Omental fat pad (tissue), 3 donors: ENCODE measurements at regions not wholly inside any gene's neighbourhood (a gene's known extent, or its start where the extent isn't known, plus 50 kb on each side); places are given as distances from the start of the nearest gene placed in this dataset.

Source experiments
- ATAC-seq: fragments of 150-250 bp; one replicate; pipeline ENCODE4 v1.9.1; 2016; ENCODE audit warnings: mild to moderate bottlenecking, moderate library complexity; ENCODE audit not compliant: low FRiP score
- DNase-seq: peaks from one replicate; pipeline ENCODE4 v3.0.0-alpha.2; 2019; ENCODE audit warnings: low spot score
- TF ChIP-seq, protein P1 (sequence below), 3 donors: fragments of 450-650 bp; IDR thresholded peaks; one replicate each; pipeline ENCODE4 v1.5.1; 2016 to 2017; ENCODE audit warnings: antibody characterized with exemption in 3 of 3, mild to moderate bottlenecking in 3 of 3, moderate library complexity in 2 of 3

- ATAC-seq (no peak), DNase-seq (no peak)
- TF ChIP-seq, protein P1, sequence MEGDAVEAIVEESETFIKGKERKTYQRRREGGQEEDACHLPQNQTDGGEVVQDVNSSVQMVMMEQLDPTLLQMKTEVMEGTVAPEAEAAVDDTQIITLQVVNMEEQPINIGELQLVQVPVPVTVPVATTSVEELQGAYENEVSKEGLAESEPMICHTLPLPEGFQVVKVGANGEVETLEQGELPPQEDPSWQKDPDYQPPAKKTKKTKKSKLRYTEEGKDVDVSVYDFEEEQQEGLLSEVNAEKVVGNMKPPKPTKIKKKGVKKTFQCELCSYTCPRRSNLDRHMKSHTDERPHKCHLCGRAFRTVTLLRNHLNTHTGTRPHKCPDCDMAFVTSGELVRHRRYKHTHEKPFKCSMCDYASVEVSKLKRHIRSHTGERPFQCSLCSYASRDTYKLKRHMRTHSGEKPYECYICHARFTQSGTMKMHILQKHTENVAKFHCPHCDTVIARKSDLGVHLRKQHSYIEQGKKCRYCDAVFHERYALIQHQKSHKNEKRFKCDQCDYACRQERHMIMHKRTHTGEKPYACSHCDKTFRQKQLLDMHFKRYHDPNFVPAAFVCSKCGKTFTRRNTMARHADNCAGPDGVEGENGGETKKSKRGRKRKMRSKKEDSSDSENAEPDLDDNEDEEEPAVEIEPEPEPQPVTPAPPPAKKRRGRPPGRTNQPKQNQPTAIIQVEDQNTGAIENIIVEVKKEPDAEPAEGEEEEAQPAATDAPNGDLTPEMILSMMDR (IDR thresholded peaks at IDR 0.05) = no peak
Measured at GRCh38 chr11:104442321-104442720, 278.4 kb upstream of the PDGFD start.

DNA sequence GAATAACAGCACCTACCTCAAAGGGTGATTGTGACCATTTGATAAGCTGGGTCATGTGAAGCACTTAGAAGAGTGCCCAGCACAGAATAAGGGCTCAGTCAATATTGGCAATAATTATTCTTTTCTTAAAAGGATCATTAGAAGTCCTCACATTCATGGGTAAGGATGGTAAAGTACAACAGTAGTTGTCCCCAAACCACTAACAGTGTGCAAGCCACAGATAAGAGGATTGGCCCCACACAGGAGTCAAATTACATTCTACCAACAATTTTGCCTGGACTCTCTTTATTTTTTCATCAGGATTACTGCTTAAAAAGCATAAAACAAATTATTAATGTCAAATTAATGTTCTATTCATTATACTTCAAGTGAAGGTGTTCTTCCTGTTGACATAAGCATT is 271.5 kb upstream of the PDGFD start:
- DNase-seq (no peak), ATAC-seq (no peak)
- TF ChIP-seq, protein P1 (IDR thresholded peaks at IDR 0.05) = no peak

- ATAC-seq (no peak), DNase-seq (no peak)
- TF ChIP-seq, protein P1 (IDR thresholded peaks at IDR 0.05) = no peak
Measured at GRCh38 chr11:104433751-104434150, 269.8 kb upstream of the PDGFD start.

DNA sequence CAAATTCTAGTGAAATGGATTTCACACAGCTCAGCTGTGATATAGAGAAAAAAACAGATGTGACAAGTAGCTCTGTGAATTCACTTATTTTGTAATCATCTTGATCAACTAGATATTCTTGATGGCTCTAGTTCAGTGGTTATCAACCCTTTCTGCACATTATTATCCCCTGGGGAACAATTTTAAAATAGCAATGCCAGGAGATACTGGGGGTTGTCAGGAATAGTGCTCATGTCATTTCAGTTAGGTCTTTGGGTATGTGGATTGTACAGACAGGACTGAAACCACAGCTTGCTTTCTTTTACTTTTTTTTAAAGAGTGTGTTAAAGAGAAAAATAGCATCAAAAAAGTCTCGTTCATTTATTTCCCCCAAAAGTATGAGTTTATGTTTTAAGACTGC is 269.0 kb upstream of the PDGFD start:
- TF ChIP-seq, protein P1 (IDR thresholded peaks at IDR 0.05) = no peak
- ATAC-seq (no peak), DNase-seq (no peak)

- DNase-seq (no peak), ATAC-seq (no peak)
- TF ChIP-seq, protein P1 (IDR thresholded peaks at IDR 0.05) = no peak
Measured at GRCh38 chr11:104432526-104432925, 268.6 kb upstream of the PDGFD start.

DNA sequence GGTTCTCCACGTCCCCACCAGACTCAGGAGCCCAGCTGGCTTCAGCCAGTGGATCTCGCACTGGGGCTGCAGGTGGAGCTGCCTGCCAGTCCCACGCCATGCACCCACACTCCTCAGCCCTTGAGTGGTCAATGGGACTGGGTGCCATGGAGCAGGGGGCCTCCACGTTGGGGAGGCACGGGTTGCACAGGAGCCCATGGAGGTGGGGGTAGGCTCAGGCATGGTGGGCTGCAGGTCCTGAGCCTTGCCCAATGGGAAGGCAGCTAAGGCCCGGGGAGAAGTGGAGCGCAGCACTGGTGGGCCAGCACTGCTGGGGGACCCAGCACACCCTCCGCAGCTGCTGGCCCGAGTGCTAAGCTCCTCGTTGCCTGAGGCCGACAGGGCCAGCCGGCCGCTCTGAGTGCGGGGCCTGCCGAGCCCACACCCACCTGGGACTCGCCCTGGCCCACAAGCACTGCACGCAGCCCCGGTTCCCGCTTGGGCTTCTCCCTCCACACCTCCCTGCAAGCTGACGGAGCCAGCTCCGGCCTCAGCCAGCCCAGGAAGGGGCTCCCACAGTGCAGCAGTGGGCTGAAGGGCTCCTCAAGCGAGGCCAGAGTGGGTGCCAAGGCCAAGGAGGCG is 258.5 kb upstream of the PDGFD start:
- TF ChIP-seq, protein P1 (IDR thresholded peaks at IDR 0.05) = no peak
- ATAC-seq (no peak), DNase-seq (no peak)

- TF ChIP-seq, protein P1 (IDR thresholded peaks at IDR 0.05) = no peak
- ATAC-seq = no peak
- no peak for DNase-seq
Measured at GRCh38 chr11:104410336-104410735, 246.4 kb upstream of the PDGFD start.
